PC-3 (cell line): ENCODE measurements at regions not wholly inside any gene's neighbourhood (a gene's known extent, or its start where the extent isn't known, plus 50 kb on each side); places are given as distances from the start of the nearest gene placed in this dataset.

ENCODE experiments used
- CTCF ChIP-seq: fragments of 300-600 bp; sonication (generic); conservative IDR thresholded peaks from 2 replicates; pipeline ENCODE4 v1.5.1; 2017; ENCODE audit warnings: antibody characterized with exemption, low read depth, mild to moderate bottlenecking, low read length
- EZH2 ChIP-seq: fragments of 300-600 bp; sonication (generic); IDR thresholded peaks from one replicate; pipeline ENCODE4 v1.6.1; 2017; ENCODE audit warnings: antibody characterized with exemption, mild to moderate bottlenecking, low read length; ENCODE audit not compliant: unreplicated experiment
- EZH2phosphoT487 ChIP-seq: fragments of 300-600 bp; sonication (generic); IDR thresholded peaks from 2 replicates; pipeline ENCODE4 v1.6.1; 2018; ENCODE audit warnings: mild to moderate bottlenecking, antibody characterized with exemption, low read length, borderline replicate concordance

- no peak for TF ChIP-seq CTCF
- no peak for TF ChIP-seq EZH2phosphoT487
- TF ChIP-seq EZH2: no peak
Observed at GRCh38 chr9:89738137-89738932, 133.5 kb downstream of the GADD45G start.
